ENCODE measurements at regions not wholly inside any gene's neighbourhood (a gene's known extent, or its start where the extent isn't known, plus 50 kb on each side); places are given as distances from the start of the nearest gene placed in this dataset.

GRCh38 chr6:108752733-108753590, 95.3 kb upstream of the ARMC2 start:
- TF ChIP-seq CTCF (IDR thresholded peaks at IDR 0.05) (no peak), ZFX (IDR thresholded peaks at IDR 0.05; ENCODE audit: borderline replicate concordance) (no peak)
